NT2/D1 (cell line): ENCODE measurements at regions not wholly inside any gene's neighbourhood (a gene's known extent, or its start where the extent isn't known, plus 50 kb on each side); places are given as distances from the start of the nearest gene placed in this dataset.

Source experiments
- SUZ12 ChIP-seq: IDR thresholded peaks from 2 replicates; pipeline ENCODE4 v1.6.1; 2011; ENCODE audit not compliant: insufficient read length, insufficient read depth; ENCODE audit errors: extremely low read depth
- YY1 ChIP-seq: IDR thresholded peaks from 2 replicates; pipeline ENCODE4 v1.6.1; 2011; ENCODE audit not compliant: insufficient read length, insufficient read depth

DNA sequence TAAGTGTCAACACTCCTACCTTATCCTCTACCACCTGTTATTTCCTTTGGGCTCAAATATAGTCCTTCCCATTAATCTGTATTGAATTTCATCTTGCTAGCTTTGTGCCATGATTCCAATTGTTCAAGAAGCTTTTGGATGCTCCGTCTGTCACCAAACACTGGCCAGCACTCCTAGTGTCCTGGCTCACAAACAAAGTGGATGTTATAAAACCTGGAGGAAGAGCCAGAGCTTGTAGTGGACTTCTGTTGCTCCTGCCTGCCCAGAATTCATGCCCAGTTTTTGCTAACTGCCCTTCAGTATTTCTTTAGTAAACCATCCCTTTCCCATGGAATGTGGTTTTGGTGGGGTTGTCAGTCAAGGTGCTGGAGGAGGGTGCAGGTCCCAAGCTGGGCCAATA is 77.2 kb upstream of the HS3ST2 start:
- TF ChIP-seq SUZ12 (no peak), YY1 (no peak)
